ENCODE measurements at regions not wholly inside any gene's neighbourhood (a gene's known extent, or its start where the extent isn't known, plus 50 kb on each side); places are given as distances from the start of the nearest gene placed in this dataset.

DNA sequence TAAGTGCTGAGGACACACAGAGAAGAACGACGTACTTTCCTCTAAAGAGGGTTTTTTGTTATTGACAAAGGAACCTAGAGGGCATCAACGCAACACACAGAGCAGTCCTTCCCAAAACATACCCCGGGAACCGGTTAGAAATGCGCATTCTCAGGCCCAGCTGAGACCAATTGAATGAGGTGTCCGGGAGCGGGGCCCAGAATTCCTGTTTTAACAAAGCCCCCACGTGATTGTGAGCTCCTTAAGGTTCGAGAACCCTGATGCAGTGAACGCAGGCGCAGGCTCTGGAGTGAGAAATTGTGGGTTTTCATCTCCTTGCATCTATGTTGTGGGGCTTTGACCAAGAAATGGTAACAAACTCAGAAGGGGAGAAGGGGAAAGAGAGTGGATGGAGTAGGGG lies 51.0 kb upstream of the TBX3 start:
- no peak for DNase-seq (ENCODE audit: low read depth)
- TF ChIP-seq, protein P1, sequence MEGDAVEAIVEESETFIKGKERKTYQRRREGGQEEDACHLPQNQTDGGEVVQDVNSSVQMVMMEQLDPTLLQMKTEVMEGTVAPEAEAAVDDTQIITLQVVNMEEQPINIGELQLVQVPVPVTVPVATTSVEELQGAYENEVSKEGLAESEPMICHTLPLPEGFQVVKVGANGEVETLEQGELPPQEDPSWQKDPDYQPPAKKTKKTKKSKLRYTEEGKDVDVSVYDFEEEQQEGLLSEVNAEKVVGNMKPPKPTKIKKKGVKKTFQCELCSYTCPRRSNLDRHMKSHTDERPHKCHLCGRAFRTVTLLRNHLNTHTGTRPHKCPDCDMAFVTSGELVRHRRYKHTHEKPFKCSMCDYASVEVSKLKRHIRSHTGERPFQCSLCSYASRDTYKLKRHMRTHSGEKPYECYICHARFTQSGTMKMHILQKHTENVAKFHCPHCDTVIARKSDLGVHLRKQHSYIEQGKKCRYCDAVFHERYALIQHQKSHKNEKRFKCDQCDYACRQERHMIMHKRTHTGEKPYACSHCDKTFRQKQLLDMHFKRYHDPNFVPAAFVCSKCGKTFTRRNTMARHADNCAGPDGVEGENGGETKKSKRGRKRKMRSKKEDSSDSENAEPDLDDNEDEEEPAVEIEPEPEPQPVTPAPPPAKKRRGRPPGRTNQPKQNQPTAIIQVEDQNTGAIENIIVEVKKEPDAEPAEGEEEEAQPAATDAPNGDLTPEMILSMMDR (IDR thresholded peaks at IDR 0.05; ENCODE audit: control insufficient read depth, insufficient read depth, low read depth, low read length, missing control alignments) = no peak
- H3K4me3 ChIP-seq (ENCODE audit: control insufficient read depth, low read depth, low read length) = no peak overlapping the region

DNA sequence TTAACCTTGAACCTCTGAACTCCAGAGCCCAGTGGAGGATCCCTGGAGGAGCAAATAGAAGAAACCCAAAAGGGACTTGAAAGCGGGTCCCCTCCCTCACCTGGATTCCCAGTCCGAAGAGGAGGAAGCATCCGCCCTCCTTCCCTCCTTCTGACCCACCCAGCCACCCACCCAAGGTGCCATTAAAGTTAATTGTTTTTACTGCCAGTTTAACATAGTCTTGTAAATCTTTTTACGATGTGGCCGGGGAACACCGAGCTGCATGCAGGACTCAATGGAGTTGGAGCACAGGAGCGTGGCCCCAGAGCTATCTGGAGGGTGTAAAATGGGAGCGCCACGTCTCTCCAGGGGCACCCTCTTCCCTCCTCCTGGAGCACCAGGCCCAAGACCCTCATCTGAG lies 49.9 kb upstream of the TBX3 start:
- no peak overlapping the region for H3K4me3 ChIP-seq (ENCODE audit: control insufficient read depth, low read depth, low read length)
- no peak for DNase-seq (ENCODE audit: low read depth)

More for the DNA sequence above, 49.9 kb upstream of the TBX3 start:
- TF ChIP-seq, protein P1 (IDR thresholded peaks at IDR 0.05; ENCODE audit: control insufficient read depth, insufficient read depth, low read depth, low read length, missing control alignments) = no peak
